HepG2 (cell line): ENCODE measurements at regions not wholly inside any gene's neighbourhood (a gene's known extent, or its start where the extent isn't known, plus 50 kb on each side); places are given as distances from the start of the nearest gene placed in this dataset.

ENCODE experiments used
- POLR2A ChIP-seq, 2 experiments: IDR thresholded peaks; 2 replicates each; pipeline ENCODE4 v1.6.1; 2011; ENCODE audit warnings: low read depth in 2 of 2, low read length in 2 of 2, mild to moderate bottlenecking in 1 of 2, moderate library complexity in 1 of 2; ENCODE audit not compliant: insufficient read depth in 1 of 2
- SP1 ChIP-seq, 2 experiments: fragments of 450-650 bp in 1 of 2; sonication (generic) in 1 of 2; formaldehyde crosslinking in 1 of 2; IDR thresholded peaks; 2 replicates each; pipeline versions ENCODE4 v1.4.0 to v1.6.1; 2016 to 2020; ENCODE audit warnings: missing genetic modification reagents in 1 of 2
- TF ChIP-seq, protein P1 (sequence below): sonication (generic); formaldehyde crosslinking; IDR thresholded peaks from 2 replicates; pipeline ENCODE4 v1.8.0; 2022; ENCODE audit warnings: mild to moderate bottlenecking, missing genetic modification reagents; ENCODE audit not compliant: insufficient replicate concordance

GRCh38 chr15:29554531-29554930 lies 267.7 kb downstream of the TJP1 start:
- TF ChIP-seq, protein P1, sequence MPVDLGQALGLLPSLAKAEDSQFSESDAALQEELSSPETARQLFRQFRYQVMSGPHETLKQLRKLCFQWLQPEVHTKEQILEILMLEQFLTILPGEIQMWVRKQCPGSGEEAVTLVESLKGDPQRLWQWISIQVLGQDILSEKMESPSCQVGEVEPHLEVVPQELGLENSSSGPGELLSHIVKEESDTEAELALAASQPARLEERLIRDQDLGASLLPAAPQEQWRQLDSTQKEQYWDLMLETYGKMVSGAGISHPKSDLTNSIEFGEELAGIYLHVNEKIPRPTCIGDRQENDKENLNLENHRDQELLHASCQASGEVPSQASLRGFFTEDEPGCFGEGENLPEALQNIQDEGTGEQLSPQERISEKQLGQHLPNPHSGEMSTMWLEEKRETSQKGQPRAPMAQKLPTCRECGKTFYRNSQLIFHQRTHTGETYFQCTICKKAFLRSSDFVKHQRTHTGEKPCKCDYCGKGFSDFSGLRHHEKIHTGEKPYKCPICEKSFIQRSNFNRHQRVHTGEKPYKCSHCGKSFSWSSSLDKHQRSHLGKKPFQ (CRISPR knock-in tag): no peak
- no peak for TF ChIP-seq SP1 (IDR thresholded peaks at IDR 0.05)
- TF ChIP-seq SP1 (CRISPR knock-in tag; IDR thresholded peaks at IDR 0.05): no peak
- no peak for TF ChIP-seq POLR2A (IDR thresholded peaks at IDR 0.05; ENCODE audit: insufficient read depth in 1 of 2, low read depth in 2 of 2, low read length in 2 of 2)
